ENCODE measurements at regions not wholly inside any gene's neighbourhood (a gene's known extent, or its start where the extent isn't known, plus 50 kb on each side); places are given as distances from the start of the nearest gene placed in this dataset.
A peak's percentile ranks its signal among the peaks of the same experiment; 100 is the strongest.

DNA sequence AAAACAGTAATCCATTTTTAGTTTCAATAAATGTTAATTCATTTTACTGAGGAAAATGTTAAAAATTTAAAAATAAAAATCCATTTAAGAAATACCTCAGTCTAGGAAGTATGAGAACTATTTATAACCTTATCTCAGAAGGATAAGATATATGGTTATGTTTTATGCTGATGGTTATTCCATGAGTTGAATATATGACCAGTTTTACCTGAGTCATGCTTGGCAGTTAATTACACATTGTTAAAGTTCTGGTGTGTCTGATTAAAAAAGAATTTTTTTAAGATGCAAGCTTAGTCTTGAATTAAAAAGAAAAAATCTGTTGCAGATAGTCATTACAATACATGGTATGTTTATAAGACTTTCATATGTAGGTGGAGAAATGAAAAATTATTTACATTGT lies 191.7 kb downstream of the ARL4A start:
- Mint-ChIP-seq H3K36me3 (no peaks in the 10 kb centered on the region), H3K4me3 (no peak overlapping the region), H3K4me1 (no peaks in the 10 kb centered on the region), H3K9me3 (no peaks in the 10 kb centered on the region), H3K27ac (no peak overlapping the region)
- DNase-seq (ENCODE audit: low spot score in 2 of 2) (no peak), ATAC-seq (no peak)

DNA sequence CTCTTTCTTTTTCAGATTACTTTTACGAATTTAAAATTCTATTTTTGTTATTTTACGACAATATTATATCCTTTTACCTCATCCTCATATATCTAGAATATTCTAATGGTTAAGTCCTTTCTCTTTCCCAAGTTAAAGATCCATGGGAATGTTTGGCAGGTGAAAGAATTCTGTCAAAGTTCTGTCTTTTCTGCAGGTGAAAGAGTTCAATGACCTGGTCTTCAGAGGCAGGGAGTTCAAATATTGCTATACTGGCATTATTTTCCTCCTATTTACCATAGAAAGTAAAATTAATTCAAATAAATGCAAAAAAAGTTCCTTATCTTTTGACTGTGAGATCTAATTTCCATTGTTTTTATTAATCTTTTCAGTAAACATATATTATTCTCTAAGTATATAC lies 194.3 kb downstream of the ARL4A start:
- ATAC-seq (no peak), DNase-seq (ENCODE audit: low spot score in 2 of 2) (no peak)
- Mint-ChIP-seq H3K4me3 (no peak overlapping the region), H3K36me3 (no peaks in the 10 kb centered on the region), H3K9me3 (no peaks in the 10 kb centered on the region), H3K27ac (no peak overlapping the region), H3K4me1 (no peaks in the 10 kb centered on the region)

DNA sequence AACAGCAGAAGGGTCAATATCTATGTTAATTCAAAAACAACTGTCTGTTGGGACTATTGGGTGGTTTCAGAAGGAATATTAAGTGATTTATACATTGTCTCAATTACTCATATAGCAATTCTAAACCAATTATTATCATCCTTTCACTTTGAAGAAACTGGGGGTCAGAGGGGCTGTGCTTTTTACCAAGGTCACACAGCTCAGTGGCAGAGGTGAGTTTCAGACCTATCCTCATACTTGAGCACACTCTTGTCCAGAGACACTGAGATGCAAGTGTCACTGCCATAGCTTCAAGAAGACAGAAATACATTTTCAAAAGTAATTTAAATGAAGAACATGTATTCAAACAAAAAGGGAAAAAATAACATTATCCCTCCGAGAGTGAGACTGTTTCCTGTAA lies 195.3 kb downstream of the ARL4A start:
- ATAC-seq: no peak
- DNase-seq (ENCODE audit: low spot score in 2 of 2): no peak
- no peaks in the 10 kb centered on the region for H3K4me1 Mint-ChIP-seq
- H3K27ac Mint-ChIP-seq: no peak overlapping the region
- no peak overlapping the region for H3K4me3 Mint-ChIP-seq
- no peaks in the 10 kb centered on the region for H3K36me3 Mint-ChIP-seq
- no peaks in the 10 kb centered on the region for H3K9me3 Mint-ChIP-seq

DNA sequence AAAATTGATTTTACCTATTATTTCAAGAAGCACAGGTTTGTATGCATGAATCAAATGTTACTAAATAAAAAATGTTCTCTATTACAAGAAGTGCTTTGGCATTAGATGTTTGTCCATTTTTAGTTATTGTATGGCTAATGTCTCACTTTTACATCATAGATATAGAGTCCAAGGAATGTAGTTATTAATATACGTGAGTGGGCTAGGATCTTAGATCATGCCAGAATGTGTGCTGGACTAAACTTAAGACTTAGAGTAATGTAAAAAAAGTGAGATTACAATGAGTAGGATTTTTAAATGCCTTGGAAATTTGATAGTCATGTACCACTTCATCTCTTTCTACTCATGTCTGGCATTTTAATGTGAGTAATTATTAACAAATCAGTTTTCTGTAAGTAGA lies 196.6 kb downstream of the ARL4A start:
- no peak for DNase-seq (ENCODE audit: low spot score in 2 of 2)
- Mint-ChIP-seq H3K4me3 (no peak overlapping the region), H3K27ac (no peak overlapping the region), H3K9me3 (no peaks in the 10 kb centered on the region), H3K4me1 (peaks cover 6% of the 10 kb centered on the region), H3K36me3 (no peaks in the 10 kb centered on the region)
- no peak for ATAC-seq

DNA sequence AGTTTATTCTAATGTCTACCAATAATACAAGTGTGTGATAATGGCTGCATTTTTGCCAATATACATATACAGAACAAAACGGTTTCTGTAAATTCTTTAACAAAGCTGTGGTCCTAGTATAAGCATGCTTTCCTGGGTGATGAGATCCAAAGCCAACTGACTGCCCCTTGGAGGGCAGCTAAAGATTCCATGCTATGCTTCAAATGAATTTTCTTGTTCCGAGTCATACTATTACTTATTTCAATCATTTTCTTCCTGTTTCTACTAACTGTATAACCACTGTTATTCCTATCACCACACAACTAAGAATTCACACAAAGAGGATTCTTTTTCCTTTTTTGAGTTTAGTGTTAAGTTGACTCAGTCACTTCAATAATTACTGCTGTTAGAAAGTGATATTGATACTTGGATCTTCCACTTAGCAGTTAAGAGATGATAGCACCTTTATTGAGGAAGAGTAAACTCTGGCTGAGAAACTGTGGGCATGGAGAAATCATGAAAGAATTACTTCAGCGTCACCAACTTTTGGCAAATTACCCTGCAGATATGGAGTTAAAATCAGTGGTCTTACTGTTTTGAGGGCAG lies 197.5 kb downstream of the ARL4A start:
- no peak overlapping the region for H3K4me3 Mint-ChIP-seq
- ATAC-seq (peak; percentile 55), DNase-seq (ENCODE audit: low spot score in 2 of 2) (no peak)
- H3K4me1 Mint-ChIP-seq: peaks cover 6% of the 10 kb centered on the region
- H3K9me3 Mint-ChIP-seq: no peaks in the 10 kb centered on the region
- H3K36me3 Mint-ChIP-seq: no peaks in the 10 kb centered on the region
- H3K27ac Mint-ChIP-seq: no peak overlapping the region

DNA sequence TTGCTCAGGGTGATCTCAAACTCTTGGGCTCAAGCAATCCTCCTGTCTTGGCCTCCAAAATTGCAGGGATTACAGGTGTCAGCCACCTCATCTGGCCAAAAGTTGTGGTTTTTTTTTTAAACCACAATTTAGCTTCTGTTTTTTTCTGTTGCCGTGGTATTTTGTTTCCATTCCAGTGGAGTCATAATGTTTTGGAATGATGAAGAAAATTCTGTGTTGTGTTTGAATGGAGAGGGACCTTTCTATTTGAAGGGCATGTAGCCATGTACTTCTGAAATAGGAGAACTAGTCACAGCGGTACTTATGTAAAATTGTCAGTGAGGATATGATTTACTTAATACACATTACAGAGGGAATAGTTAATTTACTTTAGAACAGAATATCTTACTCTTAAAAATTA lies 201.3 kb downstream of the ARL4A start:
- DNase-seq (ENCODE audit: low spot score in 2 of 2): no peak
- Mint-ChIP-seq H3K4me1 (peaks cover 6% of the 10 kb centered on the region), H3K27ac (no peak overlapping the region), H3K36me3 (no peaks in the 10 kb centered on the region), H3K9me3 (no peaks in the 10 kb centered on the region), H3K4me3 (no peak overlapping the region)
- no peak for ATAC-seq

DNA sequence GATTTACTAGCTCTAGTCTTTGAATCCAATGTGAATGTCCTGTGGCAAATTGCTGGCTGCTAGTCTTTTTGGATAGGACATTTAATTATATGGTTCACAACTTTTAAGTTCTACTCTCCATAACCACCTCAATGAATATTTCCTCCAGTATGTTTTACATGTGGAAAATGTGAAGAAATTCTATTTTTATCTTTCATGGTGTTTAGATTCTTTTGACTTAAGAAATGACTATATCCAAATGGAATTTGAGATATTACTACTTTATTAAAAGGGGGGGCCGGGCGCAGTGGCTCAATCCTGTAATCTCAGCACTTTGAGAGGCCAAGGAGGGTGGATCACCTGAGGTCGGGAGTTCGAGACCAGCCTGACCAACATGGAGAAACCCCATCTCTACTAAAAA lies 202.0 kb downstream of the ARL4A start:
- no peak for DNase-seq (ENCODE audit: low spot score in 2 of 2)
- no peak overlapping the region for H3K27ac Mint-ChIP-seq
- H3K9me3 Mint-ChIP-seq: no peaks in the 10 kb centered on the region
- H3K36me3 Mint-ChIP-seq: no peaks in the 10 kb centered on the region
- H3K4me3 Mint-ChIP-seq: no peak overlapping the region
- peaks cover 6% of the 10 kb centered on the region for H3K4me1 Mint-ChIP-seq
- no peak for ATAC-seq

DNA sequence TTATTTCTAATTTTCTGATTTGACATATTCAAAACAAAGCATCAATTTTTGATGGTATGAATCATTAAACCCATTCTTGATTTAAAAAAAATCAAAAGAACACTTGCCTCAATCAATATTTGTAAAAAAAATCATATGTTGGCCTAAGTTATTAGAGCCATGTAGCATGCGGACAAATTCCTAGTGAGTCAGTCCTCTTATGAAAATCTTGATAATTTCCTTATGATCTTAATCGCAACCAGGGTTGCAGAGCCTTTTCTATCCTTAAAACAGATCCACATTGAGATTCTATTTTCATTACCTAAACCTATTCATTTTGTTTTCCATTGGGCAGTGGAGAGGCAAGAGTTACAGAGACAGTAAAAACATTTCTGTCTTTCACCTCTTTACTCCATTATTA lies 203.2 kb downstream of the ARL4A start:
- no peak for DNase-seq (ENCODE audit: low spot score in 2 of 2)
- Mint-ChIP-seq H3K4me1 (peaks cover 6% of the 10 kb centered on the region), H3K27ac (no peak overlapping the region), H3K9me3 (no peaks in the 10 kb centered on the region), H3K36me3 (no peaks in the 10 kb centered on the region), H3K4me3 (no peak overlapping the region)
- ATAC-seq: no peak

DNA sequence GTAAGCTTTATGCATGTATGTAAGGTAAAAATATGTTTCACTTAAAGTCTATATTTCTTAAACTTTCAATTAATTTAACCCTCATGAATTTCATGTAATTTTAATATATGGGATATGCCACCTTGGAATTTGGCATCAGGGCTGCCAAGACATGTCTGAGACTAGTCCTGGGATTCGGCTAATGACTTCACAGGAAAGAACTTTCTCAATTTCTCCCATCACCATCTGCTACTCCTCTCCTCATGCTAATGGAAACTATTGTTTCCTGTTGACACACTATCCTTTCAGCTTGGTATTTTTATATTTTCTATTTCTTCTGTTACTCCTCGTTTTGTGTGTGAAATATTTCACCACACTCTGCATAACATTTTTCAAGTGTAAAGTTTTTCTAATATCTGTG lies 205.9 kb downstream of the ARL4A start:
- Mint-ChIP-seq H3K36me3 (no peaks in the 10 kb centered on the region), H3K9me3 (no peaks in the 10 kb centered on the region), H3K4me3 (no peak overlapping the region), H3K4me1 (peaks cover 5% of the 10 kb centered on the region), H3K27ac (no peak overlapping the region)
- ATAC-seq: no peak
- DNase-seq (ENCODE audit: low spot score in 2 of 2): no peak

DNA sequence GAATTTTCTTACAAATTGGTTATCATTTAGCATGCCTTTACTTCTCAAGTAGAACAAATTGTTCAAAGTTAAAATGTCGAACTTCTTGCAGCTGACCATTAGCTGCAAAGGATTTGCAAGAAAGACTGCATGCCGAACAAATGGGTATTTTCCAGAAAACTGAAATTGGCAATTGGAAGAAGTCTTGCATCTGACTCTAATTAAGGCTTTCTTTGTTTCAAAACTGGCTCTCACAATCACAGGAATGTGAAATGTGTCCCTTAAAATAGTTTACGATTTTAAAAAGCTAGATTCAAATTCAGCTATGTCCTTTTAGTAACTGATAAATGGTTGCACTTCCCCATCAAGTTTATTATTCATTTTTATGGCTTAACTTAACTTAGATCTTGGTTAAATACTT lies 207.9 kb downstream of the ARL4A start:
- Mint-ChIP-seq H3K27ac (no peak overlapping the region), H3K36me3 (no peaks in the 10 kb centered on the region), H3K4me3 (no peak overlapping the region), H3K4me1 (no peaks in the 10 kb centered on the region), H3K9me3 (no peaks in the 10 kb centered on the region)
- ATAC-seq (no peak), DNase-seq (ENCODE audit: low spot score in 2 of 2) (no peak)

DNA sequence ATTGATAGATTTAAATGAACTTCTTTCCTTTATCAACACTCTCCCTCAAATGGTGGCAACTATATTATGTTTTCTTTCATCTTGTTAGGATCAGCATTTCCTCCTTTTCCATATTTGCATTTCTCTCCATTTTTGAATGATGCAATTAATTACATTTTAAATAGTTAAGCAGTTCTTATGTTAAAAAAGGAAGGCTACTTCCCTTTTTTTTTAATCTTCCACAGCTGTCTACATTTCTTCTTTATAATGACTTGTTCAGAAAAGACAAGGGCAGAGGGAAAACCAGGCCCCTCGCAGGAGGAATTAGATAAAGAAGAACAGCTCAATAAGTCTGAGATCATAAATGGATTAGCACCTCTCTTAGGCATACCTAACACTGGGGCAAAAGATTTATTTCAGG lies 208.9 kb downstream of the ARL4A start:
- Mint-ChIP-seq H3K27ac (no peak overlapping the region), H3K9me3 (no peaks in the 10 kb centered on the region), H3K36me3 (no peaks in the 10 kb centered on the region), H3K4me3 (no peak overlapping the region), H3K4me1 (no peaks in the 10 kb centered on the region)
- no peak for ATAC-seq
- DNase-seq (ENCODE audit: low spot score in 2 of 2): no peak

DNA sequence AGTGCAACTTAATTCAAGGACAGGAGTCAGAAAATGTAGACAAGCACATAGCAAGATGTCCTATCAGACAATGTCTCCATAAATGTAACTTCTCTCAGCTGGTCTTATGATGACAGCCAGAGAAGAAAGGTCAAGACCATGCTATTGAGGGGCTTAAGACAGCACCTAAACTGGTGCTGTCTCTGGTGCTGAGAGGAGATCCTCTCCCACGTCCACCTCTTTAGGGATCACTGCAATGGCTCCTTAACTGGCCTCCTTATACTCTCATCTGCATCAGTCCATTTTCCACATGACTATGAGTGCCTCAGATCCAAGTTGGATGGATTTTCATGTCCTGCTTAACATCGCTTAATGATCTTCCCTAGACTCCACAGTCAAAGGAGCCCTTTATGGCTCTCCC lies 210.6 kb downstream of the ARL4A start:
- Mint-ChIP-seq H3K4me1 (no peaks in the 10 kb centered on the region), H3K27ac (no peak overlapping the region), H3K9me3 (no peaks in the 10 kb centered on the region), H3K36me3 (no peaks in the 10 kb centered on the region), H3K4me3 (no peak overlapping the region)
- no peak for DNase-seq (ENCODE audit: low spot score in 2 of 2)
- ATAC-seq: peak; percentile 37

DNA sequence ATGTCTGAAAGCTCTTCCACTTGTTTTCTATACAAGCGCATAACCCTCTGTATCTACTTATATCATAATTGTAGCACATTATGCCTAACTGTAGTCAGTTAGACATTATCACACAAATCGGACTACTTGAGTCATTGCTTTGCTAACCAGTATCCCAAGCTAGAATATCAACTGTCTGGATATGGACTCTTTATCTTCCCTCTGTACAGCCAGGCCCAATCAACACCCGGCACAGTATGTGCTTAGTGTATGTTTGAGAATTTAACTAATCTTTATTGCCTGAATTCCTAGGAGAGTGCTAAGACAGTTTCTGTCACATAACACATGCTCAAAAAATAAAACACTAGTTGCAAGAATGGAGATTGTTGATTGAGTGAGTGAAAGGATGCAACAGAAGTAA lies 211.2 kb downstream of the ARL4A start:
- ATAC-seq: peak; percentile 28

DNA sequence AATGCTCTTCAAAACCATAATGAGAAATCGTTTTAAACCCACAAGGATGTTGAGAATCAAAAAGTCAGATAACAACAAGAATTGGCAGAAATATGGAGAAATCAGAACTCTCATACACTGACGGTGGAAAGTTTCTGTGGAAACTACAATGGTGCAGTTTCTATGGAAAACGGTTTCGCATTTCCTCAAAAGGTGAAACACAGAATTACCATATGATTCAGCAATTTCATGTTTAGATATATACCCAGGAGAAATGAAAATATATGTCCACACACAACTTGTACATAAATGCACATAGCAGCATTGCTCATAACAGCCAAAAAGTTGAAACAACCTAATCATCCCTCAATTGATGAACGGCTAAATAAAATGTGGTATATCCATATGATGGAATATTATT lies 218.2 kb downstream of the ARL4A start:
- ATAC-seq (no peak), DNase-seq (ENCODE audit: low spot score in 2 of 2) (no peak)
- H3K4me3 Mint-ChIP-seq: no peak overlapping the region
- no peaks in the 10 kb centered on the region for H3K36me3 Mint-ChIP-seq
- no peak overlapping the region for H3K27ac Mint-ChIP-seq
- H3K9me3 Mint-ChIP-seq: no peaks in the 10 kb centered on the region
- no peaks in the 10 kb centered on the region for H3K4me1 Mint-ChIP-seq

More for the DNA sequence above, 211.2 kb downstream of the ARL4A start:
- Mint-ChIP-seq H3K27ac (no peak overlapping the region), H3K9me3 (no peaks in the 10 kb centered on the region), H3K4me1 (no peaks in the 10 kb centered on the region), H3K36me3 (no peaks in the 10 kb centered on the region), H3K4me3 (no peak overlapping the region)
- no peak for DNase-seq (ENCODE audit: low spot score in 2 of 2)

DNA sequence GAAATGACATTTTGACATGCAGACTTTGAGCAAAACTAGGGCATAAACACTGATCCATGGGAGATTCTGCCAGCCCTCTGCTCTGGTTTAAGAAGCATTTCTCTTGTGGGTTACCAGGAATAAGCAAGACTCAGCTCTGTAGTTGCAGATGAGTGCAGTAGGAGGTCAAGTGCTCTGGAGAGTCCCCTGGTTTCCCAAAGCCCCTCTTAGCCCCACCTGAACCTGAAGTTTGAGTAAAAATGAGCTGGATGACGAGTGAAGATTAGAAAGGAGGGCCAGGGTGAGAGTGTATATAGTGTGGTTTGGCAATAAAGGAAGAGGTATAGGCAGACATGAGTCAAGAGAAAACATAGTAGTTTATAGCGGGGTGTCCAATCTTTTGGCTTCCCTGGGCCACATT lies 220.3 kb downstream of the ARL4A start:
- no peak for DNase-seq (ENCODE audit: low spot score in 2 of 2)
- no peaks in the 10 kb centered on the region for H3K4me1 Mint-ChIP-seq
- peak; percentile 91 for ATAC-seq
- no peak overlapping the region for H3K27ac Mint-ChIP-seq
- no peaks in the 10 kb centered on the region for H3K36me3 Mint-ChIP-seq
- no peaks in the 10 kb centered on the region for H3K9me3 Mint-ChIP-seq
- no peak overlapping the region for H3K4me3 Mint-ChIP-seq

DNA sequence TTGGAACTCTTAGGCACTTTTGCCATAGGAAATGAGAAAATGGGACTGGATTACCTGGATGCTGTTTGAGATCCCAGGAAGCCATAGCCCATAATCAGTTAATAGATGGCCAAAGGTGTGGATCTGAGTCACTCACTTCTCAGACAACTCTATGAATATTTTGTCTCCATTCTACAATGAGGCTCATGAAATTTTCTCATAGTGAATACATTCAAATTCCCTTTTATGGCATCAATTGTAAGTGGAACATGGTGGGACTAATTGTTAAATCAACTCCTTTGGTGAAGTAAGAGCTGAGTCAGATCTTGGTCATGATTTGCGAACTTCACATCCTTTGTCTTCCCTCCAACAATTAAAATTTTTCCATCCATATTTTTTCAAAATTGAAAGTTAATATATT lies 222.1 kb downstream of the ARL4A start:
- DNase-seq (ENCODE audit: low spot score in 2 of 2): no peak

DNA sequence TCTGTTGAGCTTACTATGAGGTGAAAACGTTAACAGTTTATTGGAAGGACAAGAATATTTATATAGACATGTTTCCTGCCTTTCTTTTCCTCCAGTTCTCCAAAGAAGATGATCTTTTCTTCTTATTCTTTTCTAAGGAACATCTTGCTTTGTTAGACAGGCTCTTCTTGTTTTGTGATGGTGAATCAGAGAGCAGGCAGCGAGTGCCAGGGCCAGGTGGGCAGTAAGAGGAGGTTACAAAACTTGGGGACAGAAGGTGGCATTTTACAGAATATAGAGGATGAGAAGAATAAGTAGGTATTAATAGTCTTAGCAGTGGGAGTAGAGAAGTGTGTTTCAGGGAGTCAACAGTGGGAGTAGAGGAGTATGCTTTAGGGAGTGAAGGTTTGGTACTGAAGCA lies 223.6 kb downstream of the ARL4A start:
- DNase-seq (ENCODE audit: low spot score in 2 of 2) (no peak), ATAC-seq (no peak)
- no peak overlapping the region for H3K4me3 Mint-ChIP-seq
- no peaks in the 10 kb centered on the region for H3K36me3 Mint-ChIP-seq
- H3K27ac Mint-ChIP-seq: no peak overlapping the region
- H3K9me3 Mint-ChIP-seq: no peaks in the 10 kb centered on the region
- H3K4me1 Mint-ChIP-seq: no peaks in the 10 kb centered on the region

More for the DNA sequence above, 222.1 kb downstream of the ARL4A start:
- H3K4me3 Mint-ChIP-seq: no peak overlapping the region
- H3K27ac Mint-ChIP-seq: no peak overlapping the region
- no peaks in the 10 kb centered on the region for H3K36me3 Mint-ChIP-seq
- ATAC-seq: no peak
- no peaks in the 10 kb centered on the region for H3K4me1 Mint-ChIP-seq
- no peaks in the 10 kb centered on the region for H3K9me3 Mint-ChIP-seq
